HG02943 (cell line): ENCODE measurements at regions not wholly inside any gene's neighbourhood (a gene's known extent, or its start where the extent isn't known, plus 50 kb on each side); places are given as distances from the start of the nearest gene placed in this dataset.
"Not testable (repeated sequence)": the region's sequence is repeated elsewhere in the genome, so short reads cannot be mapped to it uniquely, and the experiment has no call there.

ENCODE experiments used
- ATAC-seq: cut with Tn5 transposase; IDR thresholded peaks from one replicate; pipeline ENCODE4 v1.9.1; 2021; ENCODE audit warnings: mild to moderate bottlenecking, low read depth, moderate library complexity; ENCODE audit not compliant: unreplicated experiment

GRCh38 chr6:120278689-120279396 is 929.3 kb upstream of the MAN1A1 start:
- ATAC-seq: no peak

DNA sequence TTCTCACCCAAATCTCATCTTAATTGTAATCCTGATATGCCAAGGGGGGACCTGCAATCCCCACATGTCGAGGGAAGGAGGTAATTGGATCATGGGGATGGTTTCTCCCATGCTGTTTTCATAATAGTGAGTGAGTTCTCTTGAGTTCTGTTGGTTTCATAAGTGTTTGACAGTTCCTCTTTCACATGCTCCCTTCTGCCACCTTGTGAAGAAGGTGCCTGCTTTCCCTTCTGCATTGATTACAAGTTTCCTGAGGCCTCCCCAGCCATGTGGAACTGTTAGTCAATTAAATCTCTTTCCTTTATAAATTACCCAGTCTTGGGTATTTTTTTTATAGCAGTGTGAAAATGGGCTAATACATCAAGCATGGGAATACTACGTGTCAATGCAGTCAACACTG is 925.0 kb upstream of the MAN1A1 start:
- ATAC-seq: peak; percentile 59

DNA sequence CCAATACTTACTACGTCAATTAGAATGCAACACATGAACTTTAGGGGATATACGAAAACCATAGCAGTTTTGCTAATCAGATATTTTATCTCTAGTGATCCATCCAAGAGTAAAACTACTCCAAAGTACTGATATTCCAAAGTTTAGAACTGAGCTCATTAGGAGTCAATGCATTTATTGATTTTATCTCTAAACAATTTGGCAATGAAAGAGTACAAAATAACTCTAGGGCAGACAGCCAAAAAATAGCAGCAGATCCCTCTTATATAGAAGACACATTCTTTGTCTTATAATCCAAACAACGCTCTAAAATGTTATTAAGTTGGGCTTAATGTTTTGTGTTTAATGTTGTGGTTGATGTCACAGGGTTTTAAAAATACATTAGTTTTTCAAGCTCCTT is 923.9 kb upstream of the MAN1A1 start:
- ATAC-seq: no peak

GRCh38 chr6:120272038-120272437 is 922.5 kb upstream of the MAN1A1 start:
- no peak for ATAC-seq

- ATAC-seq: not testable (repeated sequence)
Observed at GRCh38 chr6:120268256-120268655, 918.7 kb upstream of the MAN1A1 start.

DNA sequence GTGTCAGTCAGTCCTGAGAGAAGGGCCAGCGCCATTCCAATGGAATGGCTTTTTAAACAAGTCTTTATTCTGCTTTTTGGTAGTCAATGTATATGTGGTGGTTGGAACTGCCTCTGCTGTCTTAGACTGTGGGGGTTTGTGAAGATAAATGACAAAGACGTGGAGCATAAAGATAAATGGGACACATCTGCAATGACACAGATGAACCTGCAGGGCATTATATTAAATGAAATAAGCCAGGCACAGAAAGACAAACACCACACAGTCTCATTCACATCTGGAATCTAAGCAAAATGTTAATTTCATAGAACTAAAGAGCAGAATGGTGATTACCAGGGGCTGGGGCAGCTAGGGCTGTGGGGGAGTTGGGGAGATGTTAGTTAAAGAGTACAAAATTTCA is 912.8 kb upstream of the MAN1A1 start:
- no peak for ATAC-seq

GRCh38 chr6:120260636-120261035 is 911.1 kb upstream of the MAN1A1 start:
- ATAC-seq: no peak

- ATAC-seq: no peak
Observed at GRCh38 chr6:120254651-120255050, 905.1 kb upstream of the MAN1A1 start.

GRCh38 chr6:120248451-120248850 is 898.9 kb upstream of the MAN1A1 start:
- ATAC-seq: no peak

DNA sequence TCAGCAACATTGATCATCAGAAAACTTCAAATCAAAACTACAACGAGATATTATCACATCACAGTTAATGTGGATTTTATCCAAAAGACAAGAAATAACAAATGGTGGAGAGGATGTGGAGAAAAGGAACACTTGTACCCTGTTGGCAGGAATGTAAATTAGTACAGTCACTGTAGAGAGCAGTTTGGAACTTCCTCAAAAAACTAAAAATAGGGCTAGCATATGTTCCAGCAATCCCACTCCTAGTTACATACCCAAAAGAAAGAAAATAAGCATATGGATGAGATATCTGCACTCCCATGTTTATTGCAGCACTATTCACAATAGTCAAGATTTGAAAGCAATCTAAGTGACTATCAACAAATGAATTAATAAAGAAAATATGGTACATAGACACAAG is 887.7 kb upstream of the MAN1A1 start:
- no peak for ATAC-seq

GRCh38 chr6:120230008-120230407 is 880.4 kb upstream of the MAN1A1 start:
- no peak for ATAC-seq

GRCh38 chr6:120228297-120228696 is 878.7 kb upstream of the MAN1A1 start:
- no peak for ATAC-seq

DNA sequence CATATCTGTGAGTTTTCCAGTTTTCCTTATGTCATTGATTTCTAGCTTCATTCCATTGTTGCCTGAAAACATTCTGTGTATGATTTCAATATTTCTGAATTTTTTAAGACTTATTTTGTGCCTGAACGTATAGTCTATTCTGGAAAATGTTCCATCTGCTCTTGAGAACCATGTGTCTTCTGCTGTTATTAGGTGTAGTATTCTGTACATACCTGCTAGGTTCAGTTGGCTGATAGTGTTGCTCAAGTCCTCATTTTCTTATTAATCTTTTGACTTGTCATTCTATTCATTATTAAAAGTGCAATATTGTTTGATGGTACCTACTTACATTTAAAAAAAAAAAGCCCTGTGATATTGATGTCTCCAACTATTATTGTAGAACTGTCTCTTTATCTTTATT is 869.8 kb upstream of the MAN1A1 start:
- no peak for ATAC-seq

- no peak for ATAC-seq
Observed at GRCh38 chr6:120214088-120214499, 864.5 kb upstream of the MAN1A1 start.

DNA sequence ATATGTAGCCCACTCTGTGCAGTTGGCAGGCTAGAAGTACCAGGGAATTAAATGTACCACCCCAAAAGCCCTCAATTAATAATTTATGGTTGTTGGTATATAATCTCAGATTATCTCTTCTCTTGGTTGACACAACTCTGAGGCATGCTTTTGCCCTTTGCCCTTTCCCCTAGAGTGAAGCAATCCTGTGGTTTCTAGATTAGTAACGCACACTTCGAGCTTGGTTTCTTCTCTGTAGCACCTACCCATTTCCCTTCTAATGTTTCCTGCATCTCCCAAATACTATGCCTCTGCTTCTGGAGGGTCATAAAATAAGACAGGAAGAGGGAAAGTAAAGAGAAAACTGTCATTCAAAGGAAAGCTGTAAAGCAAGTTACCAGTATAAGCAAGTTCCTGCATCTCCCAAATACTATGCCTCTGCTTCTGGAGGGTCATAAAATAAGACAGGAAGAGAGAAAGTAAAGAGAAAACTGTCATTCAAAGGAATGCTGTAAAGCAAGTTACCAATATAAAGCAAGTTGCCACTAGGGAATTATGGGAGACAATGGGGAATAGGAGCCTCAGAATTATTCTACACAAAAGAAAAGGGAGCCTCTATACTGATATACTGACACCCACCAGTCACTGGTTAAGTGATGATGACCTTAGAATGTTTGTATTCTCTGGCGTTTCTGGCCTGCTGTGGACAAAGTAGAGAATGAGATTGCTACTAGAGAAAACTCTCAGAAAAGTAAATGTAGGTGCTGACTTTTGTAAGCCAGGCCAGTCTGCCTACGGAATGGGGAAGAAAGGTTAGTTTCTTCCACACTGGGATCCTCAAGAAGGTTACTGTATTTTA is 862.6 kb upstream of the MAN1A1 start:
- no peak for ATAC-seq

- ATAC-seq: no peak
Observed at GRCh38 chr6:120202878-120203277, 853.3 kb upstream of the MAN1A1 start.

- no peak for ATAC-seq
Observed at GRCh38 chr6:120200853-120201252, 851.3 kb upstream of the MAN1A1 start.

- no peak for ATAC-seq
Observed at GRCh38 chr6:120198033-120198432, 848.5 kb upstream of the MAN1A1 start.

DNA sequence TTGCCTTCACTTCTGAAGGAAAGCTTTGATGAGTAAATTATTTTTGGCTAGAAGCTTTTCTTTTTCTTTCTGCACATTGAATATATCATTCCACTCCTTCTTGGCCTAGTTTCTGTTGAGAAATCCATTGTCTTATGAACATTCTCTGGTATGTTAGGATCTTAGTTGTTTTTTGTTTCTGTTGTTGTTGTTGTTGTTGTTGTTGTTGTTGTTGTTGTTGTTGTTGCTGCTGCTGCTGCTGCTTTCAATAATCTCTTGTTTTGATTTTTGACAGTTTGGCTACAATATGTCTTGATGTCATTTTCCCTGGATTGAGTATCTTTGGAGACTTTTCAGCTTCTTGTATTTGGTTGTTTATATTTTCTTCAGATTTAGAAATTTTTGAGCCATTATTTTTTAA is 836.5 kb upstream of the MAN1A1 start:
- no peak for ATAC-seq

DNA sequence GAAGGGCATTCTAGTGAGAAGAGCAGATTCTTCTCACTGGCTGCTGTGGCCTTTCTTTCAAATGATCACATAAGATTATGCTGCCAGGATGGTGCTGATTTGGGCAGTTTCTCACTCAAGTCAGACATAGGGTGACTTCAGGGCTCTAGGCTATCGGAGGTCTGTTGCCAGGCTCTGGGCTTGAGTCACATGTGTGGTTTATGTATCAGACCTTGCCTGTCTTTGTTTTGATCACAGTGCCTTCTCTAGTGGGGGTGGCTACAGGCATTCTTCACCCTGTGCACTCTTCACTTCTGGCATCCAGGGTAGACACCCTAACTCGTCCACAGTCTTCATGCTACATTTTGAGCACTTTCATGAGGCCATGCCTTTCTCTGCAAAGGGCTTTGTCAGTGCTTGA is 823.7 kb upstream of the MAN1A1 start:
- no peak for ATAC-seq

GRCh38 chr6:120164531-120164930 is 815.0 kb upstream of the MAN1A1 start:
- ATAC-seq: no peak

DNA sequence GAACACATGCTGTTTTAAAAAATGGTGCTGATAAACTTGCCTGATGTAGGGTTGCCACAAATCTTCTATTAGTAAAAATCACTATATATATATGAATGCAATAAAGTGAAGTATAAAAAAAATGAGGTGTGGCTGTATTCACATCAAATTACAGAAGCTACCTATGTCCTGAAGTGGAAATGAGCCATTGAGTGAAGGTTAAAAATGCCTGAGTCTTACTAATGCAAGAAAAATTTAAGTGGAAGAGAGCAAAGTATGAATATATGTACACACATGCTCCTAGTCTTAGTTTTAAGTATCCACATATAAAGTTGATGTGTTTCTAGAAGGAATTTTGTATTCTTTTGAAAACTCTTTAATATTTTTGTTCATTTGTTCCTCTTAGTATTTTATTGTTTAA is 808.3 kb upstream of the MAN1A1 start:
- ATAC-seq: no peak
